Uterus (tissue), 3 donors: ENCODE measurements at regions not wholly inside any gene's neighbourhood (a gene's known extent, or its start where the extent isn't known, plus 50 kb on each side); places are given as distances from the start of the nearest gene placed in this dataset.

Experiments
- DNase-seq, 2 donors: peaks; one replicate each; pipeline ENCODE4 v3.0.0-alpha.2; 2019 to 2020
- H3K27ac ChIP-seq, 2 donors: fragments of 200-600 bp; sonication (generic); 1 replicate in 1 of 2; 2 replicates in 1 of 2; pipeline ENCODE4 v1.5.1; 2016 to 2018
- H3K27me3 ChIP-seq, 2 donors: fragments of 200-600 bp; sonication (generic); one replicate each; pipeline ENCODE4 v1.5.1; 2018 to 2019; ENCODE audit warnings: control low read depth in 1 of 2
- H3K36me3 ChIP-seq, 2 donors: fragments of 200-600 bp; sonication (generic); one replicate each; pipeline ENCODE4 v1.5.1; 2019; ENCODE audit warnings: control low read depth in 1 of 2
- H3K4me1 ChIP-seq, 2 donors: fragments of 200-600 bp; sonication (generic); one replicate each; pipeline ENCODE4 v1.5.1; 2018 to 2019; ENCODE audit warnings: control low read depth in 1 of 2
- H3K4me3 ChIP-seq, 2 donors: fragments of 200-600 bp; sonication (generic); 1 replicate in 1 of 2; 2 replicates in 1 of 2; pipeline ENCODE4 v1.5.1; 2018 to 2019; ENCODE audit warnings: mild to moderate bottlenecking in 1 of 2
- H3K9me3 ChIP-seq, 2 donors: fragments of 200-600 bp; sonication (generic); one replicate each; pipeline ENCODE4 v1.5.1; 2019; ENCODE audit warnings: control low read depth in 1 of 2
- POLR2A ChIP-seq, 2 donors: fragments of 450-650 bp; IDR thresholded peaks; one replicate each; pipeline ENCODE4 v1.6.1; 2016; ENCODE audit warnings: antibody characterized with exemption in 2 of 2, mild to moderate bottlenecking in 1 of 2, moderate library complexity in 1 of 2
- intact Hi-C: fragments of 100-400 bp; cut with DNase I; formaldehyde crosslinking; loops from one replicate; pipeline ENCODE4 v1.15.1; 2023; ENCODE audit warnings: low total_unique reads
- TF ChIP-seq, protein P1 (sequence below), 4 experiments: fragments of 200-600 bp in 2 of 4; fragments of 450-650 bp in 2 of 4; sonication (generic) in 2 of 4; IDR thresholded peaks; one replicate each; pipeline ENCODE4 v1.5.1; 2016 to 2019; ENCODE audit warnings: antibody characterized with exemption in 4 of 4, mild to moderate bottlenecking in 2 of 4, moderate library complexity in 1 of 4
- donor health status: DM: yes; HTN: yes; CAD: no.

DNA sequence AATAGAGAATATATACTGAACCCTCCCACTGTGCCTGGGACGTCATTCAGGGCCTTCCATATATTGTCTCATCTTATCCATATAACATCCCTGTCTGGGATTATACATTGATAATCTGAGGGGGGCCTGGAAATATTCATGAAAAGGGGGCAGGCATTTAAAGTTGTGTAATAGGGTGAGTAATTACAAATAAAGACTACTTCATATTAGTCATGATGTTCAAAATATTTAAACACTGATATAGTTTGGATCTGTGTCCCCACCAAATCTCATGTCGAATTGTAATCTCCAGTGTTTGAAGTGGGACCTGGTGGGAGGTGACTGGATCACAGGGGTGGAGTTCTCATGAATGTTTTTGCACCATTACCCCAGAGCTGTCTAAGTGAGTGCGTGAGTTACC, 97.8 kb downstream of the AQP9 start:
- no peaks in the 10 kb centered on the region for H3K36me3 ChIP-seq
- no peak overlapping the region for H3K4me3 ChIP-seq
- no peak overlapping the region for H3K27ac ChIP-seq
- no peaks in the 10 kb centered on the region for H3K9me3 ChIP-seq
- no peaks in the 10 kb centered on the region for H3K27me3 ChIP-seq
- no peak for TF ChIP-seq POLR2A (IDR thresholded peaks at IDR 0.05)
- TF ChIP-seq, protein P1, sequence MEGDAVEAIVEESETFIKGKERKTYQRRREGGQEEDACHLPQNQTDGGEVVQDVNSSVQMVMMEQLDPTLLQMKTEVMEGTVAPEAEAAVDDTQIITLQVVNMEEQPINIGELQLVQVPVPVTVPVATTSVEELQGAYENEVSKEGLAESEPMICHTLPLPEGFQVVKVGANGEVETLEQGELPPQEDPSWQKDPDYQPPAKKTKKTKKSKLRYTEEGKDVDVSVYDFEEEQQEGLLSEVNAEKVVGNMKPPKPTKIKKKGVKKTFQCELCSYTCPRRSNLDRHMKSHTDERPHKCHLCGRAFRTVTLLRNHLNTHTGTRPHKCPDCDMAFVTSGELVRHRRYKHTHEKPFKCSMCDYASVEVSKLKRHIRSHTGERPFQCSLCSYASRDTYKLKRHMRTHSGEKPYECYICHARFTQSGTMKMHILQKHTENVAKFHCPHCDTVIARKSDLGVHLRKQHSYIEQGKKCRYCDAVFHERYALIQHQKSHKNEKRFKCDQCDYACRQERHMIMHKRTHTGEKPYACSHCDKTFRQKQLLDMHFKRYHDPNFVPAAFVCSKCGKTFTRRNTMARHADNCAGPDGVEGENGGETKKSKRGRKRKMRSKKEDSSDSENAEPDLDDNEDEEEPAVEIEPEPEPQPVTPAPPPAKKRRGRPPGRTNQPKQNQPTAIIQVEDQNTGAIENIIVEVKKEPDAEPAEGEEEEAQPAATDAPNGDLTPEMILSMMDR (IDR thresholded peaks at IDR 0.05) = no peak
- no peak for DNase-seq
- intact Hi-C loops = no loop called here
- no peaks in the 10 kb centered on the region for H3K4me1 ChIP-seq

- intact Hi-C loops = no loop called here
- DNase-seq = no peak
- TF ChIP-seq, protein P1 (IDR thresholded peaks at IDR 0.05) = no peak
- TF ChIP-seq POLR2A (IDR thresholded peaks at IDR 0.05) = no peak
- Histone ChIP-seq H3K4me3 (no peak overlapping the region), H3K27me3 (no peaks in the 10 kb centered on the region), H3K4me1 (no peaks in the 10 kb centered on the region), H3K27ac (no peak overlapping the region), H3K9me3 (no peaks in the 10 kb centered on the region), H3K36me3 (no peaks in the 10 kb centered on the region)
Measured at GRCh38 chr15:58240191-58240932, 102.2 kb downstream of the AQP9 start.

DNA sequence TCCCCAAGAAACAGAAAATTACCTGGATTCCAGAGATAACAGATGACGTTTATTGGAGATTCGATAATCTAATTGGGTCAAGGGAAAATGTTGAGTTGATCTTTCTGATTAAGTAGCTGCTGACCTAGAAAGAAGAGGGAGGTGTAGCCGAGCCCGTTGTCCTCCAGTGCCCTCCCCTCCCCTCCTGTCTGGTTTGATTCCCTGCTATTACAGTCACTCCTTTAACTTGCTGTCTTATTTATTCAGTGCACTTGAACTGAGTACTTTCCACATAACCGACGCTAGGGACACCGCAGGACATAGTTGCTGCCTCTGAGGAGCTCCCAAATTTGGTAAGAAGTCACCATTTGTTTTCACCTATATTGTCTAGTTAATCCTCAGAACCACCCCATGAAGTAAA, 103.7 kb downstream of the AQP9 start:
- TF ChIP-seq, protein P1 (IDR thresholded peaks at IDR 0.05) = no peak
- no peak for TF ChIP-seq POLR2A (IDR thresholded peaks at IDR 0.05)
- Histone ChIP-seq H3K4me1 (no peaks in the 10 kb centered on the region), H3K27ac (no peak overlapping the region), H3K27me3 (no peaks in the 10 kb centered on the region), H3K9me3 (no peaks in the 10 kb centered on the region), H3K36me3 (no peaks in the 10 kb centered on the region), H3K4me3 (no peak overlapping the region)
- DNase-seq = no peak
- intact Hi-C loops = no loop called here

GRCh38 chr15:58243070-58243469, 104.9 kb downstream of the AQP9 start:
- H3K36me3 ChIP-seq = no peaks in the 10 kb centered on the region
- H3K4me1 ChIP-seq = no peaks in the 10 kb centered on the region
- no peak overlapping the region for H3K4me3 ChIP-seq
- H3K27ac ChIP-seq = no peak overlapping the region
- no peaks in the 10 kb centered on the region for H3K27me3 ChIP-seq
- intact Hi-C loops = no loop called here
- TF ChIP-seq, protein P1 (IDR thresholded peaks at IDR 0.05) = no peak
- no peak for TF ChIP-seq POLR2A (IDR thresholded peaks at IDR 0.05)
- H3K9me3 ChIP-seq = no peaks in the 10 kb centered on the region
- DNase-seq = no peak

GRCh38 chr15:58244536-58244935, 106.4 kb downstream of the AQP9 start:
- intact Hi-C loops = no loop called here
- H3K9me3 ChIP-seq = no peaks in the 10 kb centered on the region
- TF ChIP-seq, protein P1 (IDR thresholded peaks at IDR 0.05) = no peak
- TF ChIP-seq POLR2A (IDR thresholded peaks at IDR 0.05) = no peak
- no peak overlapping the region for H3K4me3 ChIP-seq
- no peaks in the 10 kb centered on the region for H3K36me3 ChIP-seq
- no peak for DNase-seq
- no peaks in the 10 kb centered on the region for H3K4me1 ChIP-seq
- no peaks in the 10 kb centered on the region for H3K27me3 ChIP-seq
- no peak overlapping the region for H3K27ac ChIP-seq
